Thymus (tissue), 11 donors: ENCODE measurements at regions not wholly inside any gene's neighbourhood (a gene's known extent, or its start where the extent isn't known, plus 50 kb on each side); places are given as distances from the start of the nearest gene placed in this dataset.
"Not testable (repeated sequence)": the region's sequence is repeated elsewhere in the genome, so short reads cannot be mapped to it uniquely, and the experiment has no call there.

Experiments used
- DNase-seq, 9 donors: peaks; one replicate each; pipeline ENCODE4 v3.0.0-alpha.2; 2013; ENCODE audit warnings: low spot score in 9 of 9, low read depth in 6 of 9, missing footprints in 1 of 9
- H3K27ac ChIP-seq, 2 donors: one replicate each; pipeline ENCODE4 v1.5.1; 2013; ENCODE audit warnings: control low read depth in 1 of 2, low read depth in 1 of 2, low read length in 1 of 2, mild to moderate bottlenecking in 1 of 2, moderate library complexity in 1 of 2
- H3K27me3 ChIP-seq, 2 donors: one replicate each; pipeline ENCODE4 v1.5.1; 2013; ENCODE audit warnings: low read length in 1 of 2; ENCODE audit not compliant: control insufficient read depth in 2 of 2, insufficient read depth in 1 of 2
- H3K36me3 ChIP-seq, 2 donors: one replicate each; pipeline ENCODE4 v1.5.1; 2013; ENCODE audit warnings: low read length in 1 of 2, mild to moderate bottlenecking in 1 of 2, moderate library complexity in 1 of 2; ENCODE audit not compliant: control insufficient read depth in 2 of 2, insufficient read depth in 2 of 2
- H3K4me1 ChIP-seq, 2 donors: one replicate each; pipeline ENCODE4 v1.5.1; 2013; ENCODE audit warnings: low read length in 2 of 2; ENCODE audit not compliant: control insufficient read depth in 2 of 2, insufficient read depth in 2 of 2
- H3K4me3 ChIP-seq, 2 donors: one replicate each; pipeline ENCODE4 v1.5.1; 2013; ENCODE audit warnings: low read length in 2 of 2, control low read depth in 1 of 2, mild to moderate bottlenecking in 1 of 2
- H3K9me3 ChIP-seq, 2 donors: one replicate each; pipeline ENCODE4 v1.5.1; 2013; ENCODE audit warnings: low read length in 1 of 2, mild to moderate bottlenecking in 1 of 2; ENCODE audit not compliant: control insufficient read depth in 2 of 2, insufficient read depth in 1 of 2
- WGBS: extraction: QIAGEN DNeasy Blood & Tissue Kit; methylation state at CpG from one replicate; pipeline ENCODE4 v1.1.7; 2013; 5-methylcytosine and 5-hydroxymethylcytosine counted together
- donor health status: healthy.

DNA sequence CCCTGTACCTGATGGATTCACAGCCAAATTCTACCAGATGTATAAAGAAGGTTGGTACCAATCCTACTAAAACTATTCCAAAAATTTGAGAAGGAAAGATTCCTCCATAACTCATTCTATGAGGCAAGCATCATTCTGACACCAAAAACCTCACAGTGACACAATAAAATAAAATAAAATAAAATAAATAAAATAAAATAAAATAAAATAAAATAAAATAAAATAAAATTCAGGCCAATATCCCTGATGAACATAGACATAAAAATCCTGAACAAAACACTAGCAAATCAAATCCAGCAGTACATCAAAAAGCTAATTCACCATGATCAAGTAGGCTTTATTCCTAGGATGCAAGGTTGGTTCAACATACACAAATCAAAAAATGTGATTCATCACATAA lies 108.1 kb downstream of the PROX1 start:
- not testable (repeated sequence) for H3K27me3 ChIP-seq, H3K36me3 ChIP-seq, H3K4me1 ChIP-seq, H3K9me3 ChIP-seq, DNase-seq, H3K4me3 ChIP-seq, H3K27ac ChIP-seq

GRCh38 chr1:214101246-214101645 lies 113.5 kb downstream of the PROX1 start:
- WGBS: 52% methylated on average over 2 of the region's 2 CpGs
- DNase-seq: no peak
- no peak overlapping the region for H3K27ac ChIP-seq
- H3K4me3 ChIP-seq: no peak overlapping the region
- no peaks in the 10 kb centered on the region for H3K9me3 ChIP-seq
- H3K27me3 ChIP-seq: no peaks in the 10 kb centered on the region
- H3K36me3 ChIP-seq: no peaks in the 10 kb centered on the region
- no peaks in the 10 kb centered on the region for H3K4me1 ChIP-seq

- whole genome bisulfite sequencing: 92% methylated on average over 3 of the region's 3 CpGs
- no peak overlapping the region for H3K27ac ChIP-seq
Measured at GRCh38 chr1:214101828-214102227, 114.1 kb downstream of the PROX1 start.

DNA sequence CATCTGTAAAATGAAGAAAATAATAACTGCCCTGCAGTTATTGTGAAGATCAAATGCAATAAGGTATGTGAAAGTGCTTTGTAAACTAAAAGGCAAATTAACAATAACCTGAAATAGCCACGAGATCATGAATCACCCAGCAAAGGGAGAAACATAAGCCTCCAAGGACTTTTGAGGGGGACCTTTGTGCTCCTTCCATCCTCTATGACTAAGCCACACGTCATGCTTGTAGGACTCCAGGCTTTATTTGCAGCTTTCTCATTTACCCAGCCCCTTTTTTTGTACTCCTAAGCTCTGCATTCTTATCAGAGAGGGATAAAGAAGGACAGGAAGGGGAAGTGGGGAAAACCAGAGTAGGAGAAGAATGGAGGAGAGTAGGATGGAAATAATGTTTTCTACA lies 115.1 kb downstream of the PROX1 start:
- H3K4me1 ChIP-seq: no peaks in the 10 kb centered on the region
- 51% methylated on average over 2 of the region's 2 CpGs for WGBS
- DNase-seq: no peak

More at GRCh38 chr1:214101828-214102227, 114.1 kb downstream of the PROX1 start:
- Histone ChIP-seq H3K9me3 (no peaks in the 10 kb centered on the region), H3K4me1 (no peaks in the 10 kb centered on the region), H3K27me3 (no peaks in the 10 kb centered on the region), H3K4me3 (no peak overlapping the region), H3K36me3 (no peaks in the 10 kb centered on the region)
- no peak for DNase-seq

DNA sequence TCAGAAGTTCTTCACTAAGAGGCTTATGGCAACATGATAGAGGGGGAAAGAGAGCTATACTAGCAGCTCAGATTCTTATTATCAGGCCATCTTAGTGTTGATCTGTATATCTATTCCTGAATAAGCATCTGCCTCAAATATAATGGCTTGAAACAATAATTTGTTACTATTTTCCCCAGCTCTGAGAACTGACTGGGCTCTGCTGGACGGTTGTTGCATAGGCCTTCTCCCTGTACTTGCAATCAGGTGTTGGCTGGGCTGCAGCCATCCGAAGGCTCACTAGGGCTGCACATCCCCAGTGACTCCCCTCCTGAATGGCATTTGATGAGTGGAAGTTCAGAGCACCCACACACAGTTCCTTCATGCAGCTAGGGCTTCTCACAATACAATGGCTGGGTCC lies 116.0 kb downstream of the PROX1 start:
- Histone ChIP-seq H3K27me3 (peaks cover 0 to 5% of the 10 kb centered on the region in 2 donors), H3K4me3 (no peak overlapping the region), H3K4me1 (no peaks in the 10 kb centered on the region), H3K9me3 (no peaks in the 10 kb centered on the region), H3K36me3 (no peaks in the 10 kb centered on the region), H3K27ac (no peak overlapping the region)
- WGBS: 95% methylated on average over 2 of the region's 2 CpGs
- DNase-seq: no peak

More for the DNA sequence above, 115.1 kb downstream of the PROX1 start:
- H3K4me3 ChIP-seq: no peak overlapping the region
- no peak overlapping the region for H3K27ac ChIP-seq
- no peaks in the 10 kb centered on the region for H3K36me3 ChIP-seq
- H3K27me3 ChIP-seq: peaks cover 0 to 5% of the 10 kb centered on the region in 2 donors
- no peaks in the 10 kb centered on the region for H3K9me3 ChIP-seq

- DNase-seq: no peak
- Histone ChIP-seq H3K9me3 (no peaks in the 10 kb centered on the region), H3K27me3 (peaks cover 0 to 5% of the 10 kb centered on the region in 2 donors), H3K36me3 (no peaks in the 10 kb centered on the region), H3K4me3 (no peak overlapping the region), H3K4me1 (no peaks in the 10 kb centered on the region), H3K27ac (no peak overlapping the region)
- WGBS: 85% methylated on average over 9 of the region's 9 CpGs
Measured at GRCh38 chr1:214106375-214106774, 118.6 kb downstream of the PROX1 start.

- Histone ChIP-seq H3K27me3 (peaks cover 0 to 5% of the 10 kb centered on the region in 2 donors), H3K9me3 (no peaks in the 10 kb centered on the region), H3K36me3 (no peaks in the 10 kb centered on the region), H3K27ac (no peak overlapping the region), H3K4me3 (no peak overlapping the region), H3K4me1 (no peaks in the 10 kb centered on the region)
- WGBS: 46% methylated on average over 25 of the region's 25 CpGs
- DNase-seq: no peak
Measured at GRCh38 chr1:214107322-214108096, 119.7 kb downstream of the PROX1 start.

DNA sequence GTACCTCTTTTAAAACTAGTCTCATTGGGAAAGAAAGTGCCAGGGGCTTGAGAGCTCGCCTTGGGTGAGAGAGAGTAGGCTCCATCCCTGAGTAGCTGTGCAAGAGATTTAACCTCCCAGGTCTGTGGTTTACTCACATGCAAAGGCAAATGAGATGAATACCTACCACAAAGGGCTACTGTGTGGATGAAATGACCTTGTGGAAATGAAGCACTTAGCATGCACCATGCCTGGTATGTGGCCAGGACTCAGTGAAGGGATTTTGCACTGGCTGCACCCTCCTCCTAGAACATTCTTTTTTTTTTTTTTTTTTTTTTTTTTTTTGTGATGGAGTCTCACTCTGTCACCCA lies 120.3 kb downstream of the PROX1 start:
- DNase-seq: no peak
- H3K27me3 ChIP-seq: peaks cover 0 to 5% of the 10 kb centered on the region in 2 donors
- no peaks in the 10 kb centered on the region for H3K9me3 ChIP-seq
- no peak overlapping the region for H3K4me3 ChIP-seq
- 93% methylated on average over 1 of the region's 1 CpG for WGBS
- no peaks in the 10 kb centered on the region for H3K4me1 ChIP-seq
- no peaks in the 10 kb centered on the region for H3K36me3 ChIP-seq
- H3K27ac ChIP-seq: no peak overlapping the region

DNA sequence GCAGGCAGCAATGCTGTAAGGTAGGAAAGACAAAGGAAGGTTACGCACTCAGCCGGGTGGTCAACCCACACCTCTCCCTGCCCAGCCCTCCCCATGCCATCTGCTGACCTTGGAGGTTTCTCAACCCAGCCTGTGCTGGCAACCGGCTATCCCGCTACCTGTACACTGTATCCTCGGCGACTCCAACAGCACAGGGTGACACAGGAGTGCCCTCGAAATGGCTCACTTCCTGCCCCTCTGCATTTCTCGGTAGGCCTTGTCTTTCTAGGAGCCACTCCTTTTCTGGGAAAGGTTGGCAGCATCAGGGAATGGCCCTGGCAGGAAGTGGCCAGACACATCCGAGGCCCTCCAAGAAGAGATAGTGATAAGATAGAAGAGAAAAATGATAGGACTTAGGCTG lies 124.0 kb downstream of the PROX1 start:
- Histone ChIP-seq H3K9me3 (no peaks in the 10 kb centered on the region), H3K4me1 (no peaks in the 10 kb centered on the region), H3K27ac (no peak overlapping the region), H3K36me3 (no peaks in the 10 kb centered on the region), H3K27me3 (peaks cover 0 to 5% of the 10 kb centered on the region in 2 donors), H3K4me3 (no peak overlapping the region)
- DNase-seq: no peak
- WGBS: 95% methylated on average over 9 of the region's 9 CpGs
